Adrenal gland (tissue), 9 donors: ENCODE measurements at regions not wholly inside any gene's neighbourhood (a gene's known extent, or its start where the extent isn't known, plus 50 kb on each side); places are given as distances from the start of the nearest gene placed in this dataset.
A peak's percentile ranks its signal among the peaks of the same experiment; 100 is the strongest.
"Not testable (repeated sequence)": the region's sequence is repeated elsewhere in the genome, so short reads cannot be mapped to it uniquely, and the experiment has no call there.

Source experiments
- DNase-seq, 7 donors: peaks; one replicate each; pipeline ENCODE4 v3.0.0-alpha.2; 2019 to 2020
- H3K27ac ChIP-seq, 5 donors: fragments of 200-600 bp; sonication (generic) in 4 of 5; 1 replicate in 3 of 5; 2 replicates in 2 of 5; pipeline versions ENCODE4 v1.5.1 to v1.8.0; 2016 to 2020; ENCODE audit warnings: mild to moderate bottlenecking in 1 of 5
- H3K27me3 ChIP-seq: fragments of 200-600 bp; 2 replicates; pipeline ENCODE4 v1.8.0; 2021
- H3K36me3 ChIP-seq, 2 donors: fragments of 200-600 bp; replicated peaks in 1 of 2; 1 replicate in 1 of 2; 2 replicates in 1 of 2; pipeline versions ENCODE4 v1.5.1 to v1.8.0; 2018 to 2022
- H3K4me1 ChIP-seq, 2 donors: fragments of 200-600 bp; replicated peaks in 1 of 2; 1 replicate in 1 of 2; 2 replicates in 1 of 2; pipeline versions ENCODE4 v1.5.1 to v1.8.0; 2018 to 2021
- H3K4me3 ChIP-seq, 4 donors: fragments of 200-600 bp; sonication (generic) in 3 of 4; one replicate each; pipeline ENCODE4 v1.5.1; 2016 to 2018
- H3K9me3 ChIP-seq, 3 donors: fragments of 200-600 bp; sonication (generic) in 1 of 3; replicated peaks in 1 of 3; 1 replicate in 2 of 3; 2 replicates in 1 of 3; pipeline versions ENCODE4 v1.5.1 to v1.8.0; 2016 to 2021
- POLR2A ChIP-seq, 2 donors: fragments of 450-650 bp; IDR thresholded peaks; one replicate each; pipeline ENCODE4 v1.6.1; 2017; ENCODE audit warnings: antibody characterized with exemption in 2 of 2, mild to moderate bottlenecking in 2 of 2, moderate library complexity in 1 of 2
- WGBS, 4 donors: extraction: QIAGEN DNeasy Blood & Tissue Kit in 2 of 4; methylation state at CpG; one replicate each; pipeline versions ENCODE4 v1.1.5 to v1.1.7; 2013 to 2017; 5-methylcytosine and 5-hydroxymethylcytosine counted together
- intact Hi-C, 2 donors: fragments of 100-400 bp; cut with DNase I; formaldehyde crosslinking; loops; one replicate each; pipeline versions ENCODE4 v1.14.1 to v1.15.0; 2022 to 2023
- TF ChIP-seq, protein P1 (sequence below), 6 experiments: fragments of 450-650 bp in 4 of 6; fragments of 200-600 bp in 2 of 6; sonication (generic) in 1 of 6; IDR thresholded peaks; 1 replicate in 5 of 6; 2 replicates in 1 of 6; pipeline versions ENCODE4 v1.5.1 to v1.8.0; 2016 to 2021; ENCODE audit warnings: antibody characterized with exemption in 6 of 6, mild to moderate bottlenecking in 2 of 6, moderate library complexity in 1 of 6
- donor health status: healthy with polysubstance abuse.
- donor health status: Bipolar disorder and iron deficiency.
- donor health status: DM: yes; HTN: yes; CAD: no.
- donor health status: DM: no; HTN: no; CAD: no.
- donor health status: DM: no; HTN: no; CAD: no.

GRCh38 chr10:91002656-91003055 is 81.8 kb upstream of the ANKRD1 start:
- H3K4me3 ChIP-seq = no peak overlapping the region
- H3K9me3 ChIP-seq = no peaks in the 10 kb centered on the region
- 64 to 85% (median 81%) methylated on average over 3 of the region's 3 CpGs for WGBS, 4 donors
- H3K27me3 ChIP-seq = no peaks in the 10 kb centered on the region
- intact Hi-C loops = no loop called here
- TF ChIP-seq, protein P1, sequence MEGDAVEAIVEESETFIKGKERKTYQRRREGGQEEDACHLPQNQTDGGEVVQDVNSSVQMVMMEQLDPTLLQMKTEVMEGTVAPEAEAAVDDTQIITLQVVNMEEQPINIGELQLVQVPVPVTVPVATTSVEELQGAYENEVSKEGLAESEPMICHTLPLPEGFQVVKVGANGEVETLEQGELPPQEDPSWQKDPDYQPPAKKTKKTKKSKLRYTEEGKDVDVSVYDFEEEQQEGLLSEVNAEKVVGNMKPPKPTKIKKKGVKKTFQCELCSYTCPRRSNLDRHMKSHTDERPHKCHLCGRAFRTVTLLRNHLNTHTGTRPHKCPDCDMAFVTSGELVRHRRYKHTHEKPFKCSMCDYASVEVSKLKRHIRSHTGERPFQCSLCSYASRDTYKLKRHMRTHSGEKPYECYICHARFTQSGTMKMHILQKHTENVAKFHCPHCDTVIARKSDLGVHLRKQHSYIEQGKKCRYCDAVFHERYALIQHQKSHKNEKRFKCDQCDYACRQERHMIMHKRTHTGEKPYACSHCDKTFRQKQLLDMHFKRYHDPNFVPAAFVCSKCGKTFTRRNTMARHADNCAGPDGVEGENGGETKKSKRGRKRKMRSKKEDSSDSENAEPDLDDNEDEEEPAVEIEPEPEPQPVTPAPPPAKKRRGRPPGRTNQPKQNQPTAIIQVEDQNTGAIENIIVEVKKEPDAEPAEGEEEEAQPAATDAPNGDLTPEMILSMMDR (IDR thresholded peaks at IDR 0.05) = no peak
- no peak for TF ChIP-seq POLR2A (IDR thresholded peaks at IDR 0.05)
- H3K36me3 ChIP-seq = no peaks in the 10 kb centered on the region
- no peak for DNase-seq
- no peak overlapping the region for H3K27ac ChIP-seq
- H3K4me1 ChIP-seq = peaks cover 0 to 6% of the 10 kb centered on the region in 2 donors

DNA sequence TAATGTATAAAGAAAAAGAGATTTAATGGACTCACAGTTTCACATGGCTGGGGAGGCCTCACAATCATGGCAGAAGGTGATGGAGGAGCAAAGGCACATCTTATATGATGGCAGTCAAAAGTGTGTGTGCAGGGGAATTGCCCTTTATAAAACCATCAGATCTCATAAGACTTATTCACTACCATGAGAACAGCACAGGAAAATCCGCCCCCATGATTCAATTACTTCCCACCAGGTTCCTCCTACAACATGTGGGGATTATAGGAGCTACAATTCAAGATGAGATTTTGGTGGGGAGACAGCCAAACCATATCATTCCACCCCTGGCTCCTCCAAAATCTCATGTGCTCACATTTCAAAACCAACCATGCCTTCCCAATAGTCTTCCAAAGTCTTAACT is 82.5 kb upstream of the ANKRD1 start:
- WGBS, 4 donors = 80 to 91% (median 88%) methylated on average over 1 of the region's 1 CpG
- H3K4me3 ChIP-seq, H3K4me1 ChIP-seq, H3K9me3 ChIP-seq, H3K36me3 ChIP-seq, H3K27me3 ChIP-seq, intact Hi-C loops, H3K27ac ChIP-seq, DNase-seq: not testable (repeated sequence)

DNA sequence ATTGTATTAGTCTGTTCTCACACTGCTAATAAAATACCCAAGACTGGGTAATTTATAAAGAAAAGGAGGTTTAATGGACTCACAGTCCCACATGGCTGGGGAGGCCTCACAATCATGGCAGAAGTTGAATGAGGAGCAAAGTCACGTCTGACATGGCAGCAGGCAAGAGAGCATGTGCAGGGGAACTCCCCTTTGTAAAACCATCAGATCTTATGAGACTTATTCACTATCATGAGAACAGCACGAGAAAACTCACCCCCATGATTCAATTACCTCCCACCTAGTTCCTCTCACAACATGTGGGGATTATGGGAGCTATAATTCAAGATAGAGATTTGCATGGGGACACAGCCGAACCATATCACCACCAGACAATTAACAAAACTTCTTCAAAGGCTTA is 84.4 kb upstream of the ANKRD1 start:
- DNase-seq, H3K27ac ChIP-seq, H3K36me3 ChIP-seq, H3K4me3 ChIP-seq, H3K9me3 ChIP-seq, H3K27me3 ChIP-seq, intact Hi-C loops, H3K4me1 ChIP-seq: not testable (repeated sequence)
- WGBS, 4 donors = 65 to 77% (median 73%) methylated on average over 3 of the region's 3 CpGs

DNA sequence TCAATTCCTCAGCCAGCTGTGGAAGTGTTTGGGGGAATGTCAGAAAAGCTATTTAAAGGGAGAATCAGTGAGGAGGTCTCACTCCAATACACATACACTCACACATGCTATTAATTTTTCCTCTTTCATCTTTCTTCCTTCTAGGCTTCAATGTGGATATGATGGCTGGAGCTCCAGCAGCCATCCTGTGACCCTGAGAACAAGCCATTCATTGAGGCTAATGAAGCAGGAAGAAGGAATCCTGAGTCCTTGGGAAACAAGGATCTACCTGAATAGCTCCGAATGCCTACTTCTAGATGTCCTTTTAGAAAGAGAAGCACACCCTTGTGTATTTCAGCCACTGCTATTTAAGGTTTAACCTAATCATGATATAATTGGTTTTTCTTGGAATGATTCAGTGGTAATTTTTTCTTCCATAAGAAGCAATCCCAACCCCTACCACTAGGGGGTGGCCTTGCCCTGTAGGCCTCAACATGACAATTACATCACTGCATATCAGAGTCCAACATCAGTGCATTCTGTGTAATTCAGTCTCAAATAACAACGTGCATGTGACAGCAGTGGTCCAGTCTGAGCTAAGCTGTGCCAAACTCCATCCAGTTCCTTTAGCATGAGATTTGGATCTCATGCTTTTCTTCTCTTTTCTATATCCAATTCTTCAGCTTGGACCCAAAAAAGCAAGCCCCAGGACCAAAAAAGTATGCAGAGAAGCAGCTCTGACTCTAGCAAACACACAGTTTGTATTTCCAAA is 85.3 kb upstream of the ANKRD1 start:
- TF ChIP-seq, protein P1 (IDR thresholded peaks at IDR 0.05) = peak; percentile 93 to 97 (median 95)
- TF ChIP-seq POLR2A (IDR thresholded peaks at IDR 0.05) = no peak
- H3K36me3 ChIP-seq = no peaks in the 10 kb centered on the region
- H3K27ac ChIP-seq = peak overlapping the region in 1 of 5 donors; percentile 45
- 12 to 16% (median 16%) methylated on average over 2 of the region's 2 CpGs for WGBS, 4 donors
- no peaks in the 10 kb centered on the region for H3K9me3 ChIP-seq
- peak; percentile 52 to 83 (median 64) for DNase-seq
- intact Hi-C loops = no loop called here
- H3K4me1 ChIP-seq = peaks cover 0 to 6% of the 10 kb centered on the region in 2 donors
- no peak overlapping the region for H3K4me3 ChIP-seq
- no peaks in the 10 kb centered on the region for H3K27me3 ChIP-seq

DNA sequence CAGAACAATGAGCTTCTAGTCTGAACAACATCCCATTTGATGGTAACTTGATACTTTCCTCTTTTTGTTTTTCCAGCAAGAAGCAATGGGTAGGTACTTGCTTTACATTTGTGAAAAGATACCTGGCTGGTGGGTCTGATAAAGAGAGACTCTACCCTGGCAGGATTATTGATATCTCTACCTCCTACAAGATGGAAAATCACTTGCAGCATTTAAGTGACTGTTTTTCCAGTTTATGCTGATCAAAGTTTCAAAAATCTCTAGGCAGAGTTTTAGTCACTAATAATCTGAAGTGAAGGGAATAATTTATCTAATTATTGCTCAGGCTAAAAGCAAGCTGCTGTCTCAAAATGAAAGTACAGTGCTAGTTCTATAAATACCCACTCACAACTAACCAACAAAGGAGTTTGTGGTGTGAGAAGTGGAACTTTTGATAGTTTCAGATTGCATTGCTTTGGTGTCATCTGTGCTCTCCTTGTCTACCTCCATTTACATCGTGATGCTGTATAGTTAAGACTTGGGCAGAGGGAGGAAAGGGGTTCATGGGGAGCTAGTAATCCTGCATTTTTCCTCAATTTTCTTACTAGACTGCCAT is 86.0 kb upstream of the ANKRD1 start:
- no peaks in the 10 kb centered on the region for H3K36me3 ChIP-seq
- no peaks in the 10 kb centered on the region for H3K9me3 ChIP-seq
- TF ChIP-seq POLR2A (IDR thresholded peaks at IDR 0.05) = no peak
- TF ChIP-seq, protein P1 (IDR thresholded peaks at IDR 0.05) = no peak
- peak overlapping the region in 1 of 5 donors; percentile 45 for H3K27ac ChIP-seq
- WGBS, 4 donors = 65 to 75% (median 72%) methylated on average over 1 of the region's 1 CpG
- H3K4me1 ChIP-seq = peaks cover 0 to 6% of the 10 kb centered on the region in 2 donors
- intact Hi-C loops = no loop called here
- no peaks in the 10 kb centered on the region for H3K27me3 ChIP-seq
- H3K4me3 ChIP-seq = no peak overlapping the region
- no peak for DNase-seq
